AG09319 (cell line): ENCODE measurements at regions not wholly inside any gene's neighbourhood (a gene's known extent, or its start where the extent isn't known, plus 50 kb on each side); places are given as distances from the start of the nearest gene placed in this dataset.
"Not testable (repeated sequence)": the region's sequence is repeated elsewhere in the genome, so short reads cannot be mapped to it uniquely, and the experiment has no call there.

Source experiments
- DNase-seq: peaks from one replicate; pipeline ENCODE4 v3.0.0-alpha.2; 2010; ENCODE audit warnings: low read depth; ENCODE audit errors: extremely low read depth
- CTCF ChIP-seq: IDR thresholded peaks from 2 replicates; pipeline ENCODE4 v1.5.1; 2011; ENCODE audit warnings: low read depth, mild to moderate bottlenecking, inconsistent platforms, low read length, moderate library complexity

DNA sequence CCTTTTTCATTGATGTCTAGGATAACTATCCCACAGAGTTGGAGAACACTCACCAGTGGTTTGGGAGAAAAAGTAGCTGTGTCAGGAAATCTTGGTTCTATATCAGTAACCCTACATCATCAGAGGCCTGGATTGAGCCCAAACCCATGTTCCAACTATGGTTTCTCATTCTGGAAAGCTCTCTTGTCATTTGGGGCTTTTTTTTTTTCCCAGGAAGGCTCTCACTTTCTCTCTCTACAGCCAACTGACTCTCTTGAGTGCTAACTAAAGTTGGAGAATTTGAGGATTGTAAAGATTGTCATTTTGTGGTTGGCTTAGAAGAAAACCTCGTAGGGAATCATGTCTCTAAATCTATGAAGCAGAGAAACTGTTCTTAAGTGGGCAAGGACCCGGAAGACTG lies 228.2 kb upstream of the DIPK2B start:
- no peak for DNase-seq
- no peak for TF ChIP-seq CTCF

GRCh38 chrX:45424326-45424725 lies 223.7 kb upstream of the DIPK2B start:
- DNase-seq = no peak

DNA sequence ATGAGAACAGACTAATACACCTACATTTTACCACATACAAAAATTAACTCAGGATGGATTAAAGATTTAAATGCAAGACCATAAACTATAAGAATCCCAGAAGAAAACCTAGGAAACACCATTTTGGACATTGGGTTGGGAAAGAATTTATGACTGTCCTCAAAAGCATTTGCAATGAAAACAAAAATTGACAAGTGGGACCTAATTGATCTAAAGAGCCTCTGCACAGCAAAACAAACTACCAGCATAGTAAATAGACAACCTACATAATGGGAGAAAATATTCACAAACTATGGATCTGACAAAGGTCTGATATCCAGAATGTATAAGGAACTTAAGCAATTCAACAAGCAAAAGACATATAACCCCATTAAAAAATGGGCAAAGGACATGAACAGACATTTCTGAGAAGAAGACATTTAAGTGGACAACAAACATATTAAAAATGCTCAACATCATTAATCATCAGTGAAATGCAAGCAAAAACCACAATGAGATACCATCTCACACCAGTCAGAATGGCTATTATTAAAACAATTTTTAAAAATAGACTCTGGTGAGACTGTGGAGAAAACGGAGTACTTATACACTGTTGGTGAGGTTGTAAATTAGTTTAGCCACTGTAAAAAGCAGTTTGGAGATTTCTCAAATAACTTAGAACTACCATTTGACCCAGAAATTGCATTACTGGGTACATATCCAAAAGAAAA lies 221.7 kb upstream of the DIPK2B start:
- TF ChIP-seq CTCF = no peak
- no peak for DNase-seq

More at GRCh38 chrX:45424326-45424725, 223.7 kb upstream of the DIPK2B start:
- TF ChIP-seq CTCF = no peak

DNA sequence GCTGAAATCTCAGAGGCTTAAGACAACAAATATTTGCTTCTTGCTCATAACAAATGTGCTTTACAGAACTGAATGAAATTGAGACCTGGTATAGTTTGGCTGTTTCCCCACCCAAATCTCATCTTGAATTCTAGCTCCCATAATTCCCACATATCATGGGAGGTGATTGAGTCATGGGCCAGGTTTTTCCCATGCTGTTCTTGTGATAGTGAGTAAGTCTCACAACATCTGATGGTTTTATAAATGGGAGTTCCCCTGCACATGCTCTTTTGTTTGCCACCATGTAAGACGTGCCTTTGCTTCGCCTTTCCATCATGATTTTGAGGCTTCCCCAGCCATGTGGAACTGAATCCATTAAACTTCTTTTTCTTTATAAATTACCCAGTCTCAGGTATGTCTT lies 221.1 kb upstream of the DIPK2B start:
- no peak for TF ChIP-seq CTCF
- no peak for DNase-seq

DNA sequence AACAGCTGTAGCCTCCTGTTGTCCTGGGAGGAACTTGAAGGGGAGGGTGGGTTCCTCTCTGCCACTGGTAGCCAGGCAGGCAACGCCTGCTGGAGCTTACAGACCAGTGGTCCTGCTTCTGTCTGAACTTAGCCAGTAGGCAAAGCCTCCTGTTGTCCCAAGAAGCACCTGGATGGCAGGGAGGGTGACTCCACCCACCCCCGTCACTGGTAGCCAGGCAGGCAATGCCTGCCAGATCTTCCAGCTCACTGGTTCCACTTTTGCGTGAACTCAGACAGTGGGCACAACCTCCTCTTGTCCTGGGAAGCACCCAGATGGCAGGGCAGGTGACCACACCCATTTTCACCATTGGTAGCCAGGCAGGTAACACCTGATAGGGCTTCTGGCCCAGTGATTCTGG lies 203.5 kb upstream of the DIPK2B start:
- no peak for TF ChIP-seq CTCF
- no peak for DNase-seq

GRCh38 chrX:45401923-45402322 lies 201.2 kb upstream of the DIPK2B start:
- TF ChIP-seq CTCF = no peak
- no peak for DNase-seq

DNA sequence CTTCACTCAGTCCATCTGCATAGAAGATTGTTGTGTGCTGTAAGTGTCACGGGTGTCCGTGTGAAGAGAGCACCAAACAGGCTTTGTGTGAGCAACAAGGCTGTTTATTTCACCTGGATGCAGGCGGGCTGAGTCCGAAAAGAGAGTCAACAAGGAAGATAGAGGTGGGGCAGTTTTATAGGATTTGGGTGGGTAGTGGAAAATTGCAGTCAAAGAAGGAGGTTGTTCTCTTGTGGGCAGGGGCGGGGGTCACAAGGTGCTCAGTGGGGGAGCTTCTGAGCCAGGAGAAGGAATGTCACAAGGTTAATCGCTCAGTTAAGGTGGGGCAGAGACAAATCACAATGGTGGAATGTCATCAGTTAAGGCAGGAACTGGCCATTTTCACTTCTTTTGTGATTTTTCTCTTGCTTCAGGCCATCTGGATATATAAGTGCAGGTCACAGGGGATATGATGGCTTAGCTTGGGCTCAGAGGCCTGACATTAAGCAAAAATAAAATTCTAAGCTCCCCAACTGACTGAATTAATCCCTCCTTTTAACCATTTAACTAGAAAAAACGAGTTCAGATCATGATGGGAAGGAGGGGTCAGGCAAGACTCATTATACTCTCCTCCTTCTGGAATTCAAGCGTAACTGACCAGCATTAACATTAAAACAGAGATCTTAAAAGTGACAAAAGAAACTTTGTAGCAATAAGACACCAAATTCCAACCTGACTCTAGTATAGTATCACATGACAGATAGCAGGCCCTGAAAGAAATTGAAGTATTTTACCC lies 200.5 kb upstream of the DIPK2B start:
- DNase-seq = not testable (repeated sequence)
